Inflammatory macrophage treated with lipopolysaccharide for 4 hours (primary cell): ENCODE measurements at regions not wholly inside any gene's neighbourhood (a gene's known extent, or its start where the extent isn't known, plus 50 kb on each side); places are given as distances from the start of the nearest gene placed in this dataset.
A peak's percentile ranks its signal among the peaks of the same experiment; 100 is the strongest.

Experiments
- DNase-seq: peaks from one replicate; pipeline ENCODE4 v3.0.0-alpha.2; 2020

- no peak for DNase-seq
These were observed 300.5 kb downstream of the TLE1 start for GRCh38 chr9:81388831-81389230.

DNA sequence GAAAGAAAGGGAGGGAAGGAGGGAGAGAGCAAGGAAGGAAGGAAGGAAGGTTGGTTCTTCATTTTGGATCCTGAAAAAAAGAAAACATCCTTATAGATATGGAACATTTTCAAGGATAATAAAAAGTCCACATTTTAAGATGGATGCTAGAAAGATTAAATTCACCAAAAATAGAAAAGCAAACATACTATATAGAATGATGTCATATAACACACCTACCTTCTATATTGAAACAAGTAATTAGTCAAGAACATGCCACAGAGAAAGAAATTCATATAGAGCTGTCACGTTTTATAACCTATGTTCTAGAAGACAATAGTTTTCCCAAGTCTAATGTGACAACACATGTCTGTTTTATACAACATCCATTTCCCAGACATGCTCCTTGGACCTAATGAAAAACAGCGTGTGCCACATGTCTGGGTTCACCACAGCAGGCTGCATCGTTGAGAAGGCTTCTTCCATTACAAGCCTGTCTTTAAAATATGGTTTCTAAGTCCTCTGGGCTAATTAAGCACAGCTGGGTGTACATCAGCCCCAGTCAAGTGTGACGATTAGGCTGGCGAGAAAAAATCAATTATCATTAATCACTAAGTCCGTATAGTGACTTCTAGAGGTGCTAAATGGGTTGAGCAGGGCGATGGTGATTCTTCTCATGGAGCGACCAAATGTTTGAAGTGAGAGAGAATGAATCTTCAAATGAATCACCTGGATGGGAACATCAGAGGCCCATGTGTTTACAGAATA lies 301.8 kb downstream of the TLE1 start:
- DNase-seq, result no peak

GRCh38 chr9:81384911-81385310 lies 304.4 kb downstream of the TLE1 start:
- DNase-seq, result no peak

- DNase-seq, result no peak
These were observed 307.1 kb downstream of the TLE1 start for GRCh38 chr9:81382281-81382680.

DNA sequence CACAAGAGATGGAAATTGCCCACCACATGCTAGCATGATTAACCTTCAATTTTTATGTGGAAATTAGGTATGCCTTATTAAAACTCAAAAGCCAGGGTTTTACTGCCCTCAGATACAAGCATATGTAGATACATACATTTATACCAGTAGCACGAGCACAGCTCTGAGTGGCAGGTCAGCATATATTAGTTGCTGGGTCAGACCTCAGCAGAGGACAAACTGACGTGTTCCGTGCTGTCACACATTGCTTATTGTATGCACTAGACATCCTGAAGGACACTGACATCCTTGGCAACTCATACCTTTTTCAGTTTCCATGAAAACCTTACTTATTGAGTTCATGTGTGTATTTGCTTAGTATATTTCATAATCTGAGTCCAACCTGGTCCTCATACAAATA lies 307.7 kb downstream of the TLE1 start:
- DNase-seq, result no peak

DNA sequence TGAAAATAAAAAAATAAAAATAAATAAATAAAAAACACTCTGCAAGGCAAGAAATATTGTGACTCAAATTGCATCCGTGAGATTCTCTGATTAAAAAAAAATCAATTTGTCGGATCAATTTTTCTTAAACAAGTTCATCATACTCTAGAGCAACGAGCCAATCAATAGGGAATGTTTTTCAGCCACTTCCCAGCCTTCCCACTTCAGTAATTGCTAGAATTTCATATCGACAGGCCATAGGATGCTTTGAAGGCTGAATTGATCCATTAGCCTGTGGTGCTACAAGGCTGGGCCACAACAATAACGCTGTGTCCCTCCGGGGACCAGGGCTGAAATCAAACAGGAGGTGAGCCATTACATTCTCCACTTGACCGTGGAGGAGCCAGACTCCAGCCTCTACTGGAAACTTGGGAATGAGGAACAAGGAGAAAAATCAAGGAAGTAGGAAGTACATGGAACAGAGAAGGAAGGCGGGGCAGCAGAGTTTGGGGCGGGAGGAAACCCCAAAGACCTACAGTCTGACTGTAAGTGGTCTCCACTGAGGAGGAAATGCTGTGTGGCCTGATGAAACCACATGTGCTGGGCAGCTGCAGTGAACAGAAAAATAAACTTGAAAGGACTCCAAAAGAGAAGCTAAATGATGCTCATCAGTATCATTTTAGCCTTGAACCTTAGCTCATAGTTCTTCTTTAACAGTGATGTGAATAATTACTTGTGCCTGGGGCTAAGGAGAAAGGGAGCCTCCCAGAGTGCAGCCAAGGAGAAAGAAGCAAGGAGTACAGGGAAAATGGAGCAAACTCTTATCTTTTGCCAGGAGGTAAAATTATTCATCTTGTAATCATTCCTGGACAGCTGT lies 308.6 kb downstream of the TLE1 start:
- DNase-seq, result no peak

DNA sequence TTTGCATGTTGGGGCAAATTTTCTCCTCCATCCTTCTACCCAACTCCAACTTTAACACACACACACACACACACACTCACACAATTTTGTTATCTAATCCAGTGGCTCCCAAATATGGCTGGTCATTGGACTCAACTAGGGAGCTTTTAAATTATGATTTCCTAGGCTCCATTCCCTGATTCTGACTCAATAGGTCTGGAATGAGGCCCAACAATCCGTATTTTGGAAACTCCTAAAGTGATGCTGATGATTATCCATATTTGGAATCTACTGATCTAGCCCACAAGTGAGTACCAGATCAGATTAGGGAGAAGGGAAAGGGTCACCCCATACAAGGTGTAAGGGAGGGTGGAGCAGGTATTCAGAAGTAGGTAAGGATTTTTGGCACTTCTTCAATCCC lies 309.7 kb downstream of the TLE1 start:
- DNase-seq, result no peak

DNA sequence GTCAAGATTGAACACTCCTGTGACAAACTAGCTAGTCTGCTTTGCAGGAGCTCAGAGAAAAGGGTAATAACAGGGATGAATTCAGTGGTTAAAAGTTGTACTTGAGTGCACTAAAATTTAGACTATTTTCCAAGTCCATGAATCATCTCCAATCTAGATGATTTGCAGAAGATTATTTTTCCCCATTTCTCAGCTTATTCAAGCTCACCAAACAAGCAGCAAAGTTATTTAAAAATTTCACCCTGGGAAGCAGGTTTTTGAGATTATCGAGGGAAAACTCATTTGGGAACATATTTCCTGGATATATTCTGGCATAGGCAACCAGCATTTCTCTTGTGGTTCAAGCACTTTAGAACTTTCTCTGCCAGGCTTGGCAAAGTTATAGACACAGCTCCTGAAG lies 311.4 kb downstream of the TLE1 start:
- no peak for DNase-seq

GRCh38 chr9:81377320-81377719 lies 312.0 kb downstream of the TLE1 start:
- no peak for DNase-seq

DNA sequence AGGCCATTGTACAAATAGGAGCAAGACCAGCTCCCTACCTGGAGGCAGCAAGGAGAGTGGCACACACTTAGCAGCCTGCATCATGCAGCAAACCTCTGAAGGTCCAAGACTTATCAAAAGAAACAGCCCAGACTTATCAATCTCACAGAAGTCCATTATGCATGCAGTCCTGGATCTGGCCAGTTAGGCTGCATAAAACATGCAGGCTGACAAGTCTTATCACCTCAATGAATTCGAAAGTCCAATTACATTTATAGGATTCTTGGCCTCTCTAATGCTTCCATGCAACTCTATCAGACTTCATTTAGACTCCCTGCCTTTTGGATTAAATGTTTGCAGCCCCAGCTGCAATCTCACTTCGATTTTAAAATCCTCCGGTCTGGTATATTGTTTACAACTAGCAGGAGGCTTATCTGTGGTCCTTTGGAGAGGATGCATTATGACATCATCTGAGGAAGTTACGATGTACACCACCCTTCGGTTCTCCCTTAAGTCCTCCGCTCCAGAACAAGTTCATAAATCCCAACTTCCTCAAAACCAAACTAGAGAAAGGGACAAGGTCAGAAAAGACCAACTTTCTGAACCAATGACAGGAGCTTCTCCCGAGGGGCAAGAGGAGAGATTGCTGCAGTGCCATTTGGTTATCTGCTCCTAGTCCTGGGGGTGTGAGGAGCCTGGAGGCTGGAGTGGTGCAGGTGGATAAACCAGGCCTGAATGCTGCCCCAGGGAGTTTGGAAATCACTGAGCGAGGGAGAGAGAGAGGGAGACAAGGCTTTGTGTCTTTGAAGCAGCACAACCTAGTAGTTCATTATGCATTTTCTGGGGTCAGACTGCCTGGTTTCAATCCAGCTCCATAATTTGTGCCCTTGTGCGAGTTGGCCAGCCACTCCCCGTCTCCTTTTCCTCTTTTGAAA lies 313.9 kb downstream of the TLE1 start:
- DNase-seq, result peak; percentile 55

GRCh38 chr9:81374459-81375186 lies 314.7 kb downstream of the TLE1 start:
- DNase-seq, result peak; percentile 38

DNA sequence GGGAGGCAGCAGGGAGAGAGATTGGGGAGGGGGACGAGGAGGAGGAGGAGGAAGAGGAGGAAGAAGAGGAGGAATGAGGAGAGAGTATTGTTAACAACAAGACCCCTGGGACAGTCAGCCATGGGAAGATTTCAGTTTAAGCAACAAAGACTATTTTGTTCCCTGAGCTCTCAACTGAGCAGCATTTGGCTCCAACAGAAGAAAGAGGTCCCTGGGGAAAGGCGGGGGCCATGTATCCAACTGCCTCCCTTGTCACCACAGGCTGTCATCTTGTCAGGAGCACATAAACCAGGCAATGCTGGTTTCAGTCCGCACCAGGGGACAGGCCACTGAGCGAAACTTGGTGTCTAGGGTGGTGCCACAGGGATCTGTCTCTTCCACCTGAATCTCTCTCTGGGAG lies 316.1 kb downstream of the TLE1 start:
- DNase-seq, result no peak

- DNase-seq, result no peak
These were observed 316.6 kb downstream of the TLE1 start for GRCh38 chr9:81372628-81373191.

DNA sequence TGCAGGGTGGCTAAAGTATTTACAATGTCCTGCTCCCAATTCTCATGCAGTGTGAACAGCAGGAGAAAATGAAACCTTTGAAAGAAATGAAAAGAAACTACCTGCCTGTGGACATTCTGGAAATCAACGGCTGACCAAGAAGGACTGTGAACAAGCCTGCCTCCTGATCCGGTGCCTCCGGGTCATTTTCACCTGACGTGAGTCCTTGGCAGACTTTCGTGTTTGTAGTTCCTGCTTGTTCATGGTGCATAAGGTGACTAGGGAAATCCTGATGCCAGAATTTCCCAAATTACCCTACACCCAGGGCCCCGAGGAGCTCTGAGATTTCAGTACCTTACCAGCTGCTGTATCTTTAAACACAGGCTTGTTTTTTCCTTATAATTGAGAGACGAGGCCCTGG lies 317.5 kb downstream of the TLE1 start:
- no peak for DNase-seq

GRCh38 chr9:81370650-81371049 lies 318.7 kb downstream of the TLE1 start:
- no peak for DNase-seq

GRCh38 chr9:81370096-81370495 lies 319.3 kb downstream of the TLE1 start:
- no peak for DNase-seq

DNA sequence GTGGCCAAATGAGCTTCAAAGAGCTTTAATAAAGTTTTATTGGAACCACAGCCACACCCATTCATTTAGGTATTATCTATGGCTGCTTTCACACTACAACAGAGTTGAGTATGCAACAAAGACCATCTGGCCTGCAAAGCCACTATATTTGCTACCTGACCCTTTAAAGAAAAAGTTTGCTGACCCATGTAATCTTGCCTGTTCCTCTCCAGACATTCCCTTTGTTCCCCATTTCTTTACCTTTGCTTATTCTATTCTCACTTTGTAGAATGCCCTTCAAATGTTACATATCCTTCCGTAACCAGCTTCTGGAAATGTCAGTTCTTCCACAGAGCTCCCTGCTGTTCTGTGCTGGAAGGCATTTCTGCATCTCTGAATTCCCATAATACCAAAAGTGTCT lies 320.2 kb downstream of the TLE1 start:
- DNase-seq, result no peak

DNA sequence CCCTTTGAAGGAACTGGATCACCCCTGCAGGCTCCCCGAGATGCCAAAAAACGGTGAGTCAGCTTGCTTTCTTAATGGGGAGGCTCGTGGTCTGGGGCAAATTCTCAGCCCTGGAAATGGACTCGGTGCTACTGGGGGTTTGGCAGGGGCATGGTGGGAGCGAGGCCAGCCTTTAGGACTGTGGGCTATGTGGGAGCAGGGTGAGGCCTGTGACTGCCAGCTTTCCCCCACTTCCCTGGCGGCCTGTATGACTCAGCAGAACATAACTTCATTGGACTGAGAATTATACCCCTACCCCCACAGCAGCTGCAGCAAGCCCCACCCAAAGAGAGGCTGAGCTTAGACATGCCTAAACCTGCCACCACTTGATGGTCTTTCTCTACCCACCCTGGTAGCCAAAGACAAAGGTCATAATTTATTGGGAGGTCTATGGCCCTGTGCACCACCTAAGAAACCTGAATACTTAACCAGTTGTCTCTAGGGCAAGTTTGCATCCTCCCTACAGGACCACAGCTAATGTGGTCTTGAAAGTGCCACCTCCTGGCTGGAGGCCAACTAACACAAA lies 325.3 kb downstream of the TLE1 start:
- DNase-seq, result no peak

- no peak for DNase-seq
These were observed 328.1 kb downstream of the TLE1 start for GRCh38 chr9:81361296-81361695.

DNA sequence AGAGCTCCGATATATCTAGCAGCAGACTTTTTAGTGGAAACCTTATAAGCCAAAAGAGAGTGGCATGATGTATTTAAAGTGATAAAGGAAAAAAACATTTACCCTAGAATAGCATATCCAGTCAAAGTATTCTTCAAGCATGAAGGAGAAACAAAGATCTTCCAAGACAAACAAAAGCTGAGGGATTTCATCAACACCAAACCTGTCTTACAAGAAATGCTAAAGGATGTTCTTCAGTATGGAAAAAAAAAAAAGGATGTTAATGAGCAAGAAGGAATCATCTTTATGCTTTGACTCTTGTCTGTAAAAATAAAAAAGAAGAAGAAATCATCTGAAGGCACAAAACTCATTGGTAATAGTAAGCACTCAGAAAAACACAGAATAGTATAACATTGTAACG lies 338.2 kb downstream of the TLE1 start:
- DNase-seq, result no peak

GRCh38 chr9:81344366-81344765 lies 345.0 kb downstream of the TLE1 start:
- no peak for DNase-seq

DNA sequence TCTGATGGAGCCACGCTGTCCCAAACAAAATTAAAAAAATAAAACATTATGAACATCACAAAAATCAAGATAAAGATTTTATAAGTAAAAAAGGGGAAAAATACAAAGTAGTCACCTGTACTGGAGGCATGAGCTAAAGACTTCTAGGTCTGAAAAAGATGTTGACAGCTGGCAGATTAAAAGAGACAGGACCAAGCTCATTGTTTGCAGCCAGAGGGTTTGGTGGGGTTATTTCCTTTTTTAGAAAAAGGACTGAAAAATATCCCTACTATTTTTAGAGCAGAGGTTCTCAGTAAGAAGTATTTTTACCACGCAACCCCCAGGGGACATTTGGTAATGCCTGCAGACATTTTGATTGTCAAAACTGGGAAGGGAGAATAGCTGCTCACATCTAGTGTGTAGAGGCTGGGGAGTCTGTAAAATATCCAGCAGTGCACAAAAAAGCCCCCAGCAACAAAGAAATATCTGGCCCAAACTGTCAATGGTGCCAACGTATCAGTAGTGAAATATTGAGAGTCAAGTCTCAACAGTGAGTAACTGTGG lies 353.4 kb downstream of the TLE1 start:
- no peak for DNase-seq
